OCI-LY7 (cell line): ENCODE measurements at regions not wholly inside any gene's neighbourhood (a gene's known extent, or its start where the extent isn't known, plus 50 kb on each side); places are given as distances from the start of the nearest gene placed in this dataset.

ENCODE experiments used
- CTCF ChIP-seq: fragments of 200-600 bp; sonication (generic); conservative IDR thresholded peaks from 2 replicates; pipeline ENCODE4 v1.5.1; 2014; ENCODE audit warnings: mild to moderate bottlenecking, antibody characterized with exemption, low read length, moderate library complexity, mixed read lengths
- EZH2phosphoT487 ChIP-seq: fragments of 200-600 bp; sonication (generic); IDR thresholded peaks from 2 replicates; pipeline ENCODE4 v1.6.1; 2018; ENCODE audit warnings: low read depth, borderline replicate concordance, mild to moderate bottlenecking, mixed run types, antibody characterized with exemption, low read length, moderate library complexity, mixed read lengths

DNA sequence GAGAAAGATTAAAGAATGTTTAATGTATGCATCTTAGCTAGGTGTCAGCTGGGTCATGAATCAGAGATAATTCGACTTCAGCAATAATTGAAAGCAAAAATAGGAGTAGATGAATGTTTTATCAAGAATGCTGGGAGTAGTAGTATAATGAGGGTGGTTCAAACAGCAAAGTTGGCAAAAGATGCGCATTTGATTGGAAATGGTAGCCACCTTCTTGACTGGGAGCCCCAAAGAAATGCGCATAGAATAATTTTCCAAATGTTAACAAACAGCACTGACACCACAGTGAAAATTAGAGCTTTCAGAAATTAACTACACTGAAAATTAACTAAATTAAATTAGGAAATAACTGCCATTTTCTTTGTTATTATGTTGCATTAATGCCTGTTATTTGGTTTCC is 195.8 kb downstream of the TUSC7 start:
- TF ChIP-seq CTCF (no peak), EZH2phosphoT487 (no peak)
